ENCODE measurements at regions not wholly inside any gene's neighbourhood (a gene's known extent, or its start where the extent isn't known, plus 50 kb on each side); places are given as distances from the start of the nearest gene placed in this dataset.
"Not testable (repeated sequence)": the region's sequence is repeated elsewhere in the genome, so short reads cannot be mapped to it uniquely, and the experiment has no call there.

GRCh38 chr16:6694636-6695035 is 638.0 kb upstream of the RBFOX1 start:
- CTCF ChIA-PET = no interaction called here
- POLR2A ChIA-PET = no interaction called here

- POLR2A ChIA-PET, CTCF ChIA-PET: not testable (repeated sequence)
Measured at GRCh38 chr16:6693418-6693817, 639.2 kb upstream of the RBFOX1 start.

- ChIA-PET POLR2A (no interaction called here), CTCF (no interaction called here)
Measured at GRCh38 chr16:6692874-6693273, 639.8 kb upstream of the RBFOX1 start.

GRCh38 chr16:6690741-6691140 is 641.9 kb upstream of the RBFOX1 start:
- ChIA-PET POLR2A (no interaction called here), CTCF (no interaction called here)

- CTCF ChIA-PET = no interaction called here
- POLR2A ChIA-PET = interaction anchor here (0.6 kb wide), 1 partner anchor 302 kb away, joined by 3 read pairs; no protein-coding TSS in a partner anchor
Measured at GRCh38 chr16:6689643-6690042, 643.0 kb upstream of the RBFOX1 start.

- POLR2A ChIA-PET = no interaction called here
- CTCF ChIA-PET = no interaction called here
Measured at GRCh38 chr16:6687593-6687992, 645.1 kb upstream of the RBFOX1 start.

- CTCF ChIA-PET = interaction anchor here (0.6 kb wide), 1 partner anchor 204 kb away, joined by 4 read pairs; no protein-coding TSS in a partner anchor
- POLR2A ChIA-PET = no interaction called here
Measured at GRCh38 chr16:6684076-6684673, 648.5 kb upstream of the RBFOX1 start.

GRCh38 chr16:6682142-6682811 is 650.4 kb upstream of the RBFOX1 start:
- ChIA-PET CTCF (no interaction called here), POLR2A (no interaction called here)

GRCh38 chr16:6678586-6678985 is 654.1 kb upstream of the RBFOX1 start:
- ChIA-PET POLR2A (no interaction called here), CTCF (no interaction called here)

GRCh38 chr16:6674071-6674470 is 658.6 kb upstream of the RBFOX1 start:
- ChIA-PET POLR2A (no interaction called here), CTCF (no interaction called here)

GRCh38 chr16:6672507-6672906 is 660.1 kb upstream of the RBFOX1 start:
- ChIA-PET POLR2A (no interaction called here), CTCF (no interaction called here)

GRCh38 chr16:6667393-6667792 is 665.3 kb upstream of the RBFOX1 start:
- CTCF ChIA-PET = no interaction called here
- POLR2A ChIA-PET = no interaction called here

- CTCF ChIA-PET = no interaction called here
- POLR2A ChIA-PET = no interaction called here
Measured at GRCh38 chr16:6665126-6665525, 667.5 kb upstream of the RBFOX1 start.

GRCh38 chr16:6663668-6664067 is 669.0 kb upstream of the RBFOX1 start:
- ChIA-PET CTCF (no interaction called here), POLR2A (no interaction called here)

GRCh38 chr16:6656760-6657159 is 675.9 kb upstream of the RBFOX1 start:
- POLR2A ChIA-PET = no interaction called here
- CTCF ChIA-PET = no interaction called here

- CTCF ChIA-PET = no interaction called here
Measured at GRCh38 chr16:6646891-6647290, 685.8 kb upstream of the RBFOX1 start.

GRCh38 chr16:6645768-6646568 is 686.7 kb upstream of the RBFOX1 start:
- POLR2A ChIA-PET = no interaction called here
- CTCF ChIA-PET = no interaction called here

More at GRCh38 chr16:6646891-6647290, 685.8 kb upstream of the RBFOX1 start:
- POLR2A ChIA-PET = no interaction called here

GRCh38 chr16:6644916-6645315 is 687.7 kb upstream of the RBFOX1 start:
- CTCF ChIA-PET = no interaction called here
- POLR2A ChIA-PET = no interaction called here

GRCh38 chr16:6643080-6643686 is 689.5 kb upstream of the RBFOX1 start:
- CTCF ChIA-PET = no interaction called here

GRCh38 chr16:6642271-6642670 is 690.4 kb upstream of the RBFOX1 start:
- ChIA-PET CTCF (no interaction called here), POLR2A (no interaction called here)

More at GRCh38 chr16:6643080-6643686, 689.5 kb upstream of the RBFOX1 start:
- POLR2A ChIA-PET = no interaction called here

GRCh38 chr16:6641091-6641490 is 691.6 kb upstream of the RBFOX1 start:
- CTCF ChIA-PET = interaction anchor here (0.6 kb wide), 1 partner anchor 1411 kb away, joined by 3 read pairs; no protein-coding TSS in a partner anchor

More at GRCh38 chr16:6641091-6641490, 691.6 kb upstream of the RBFOX1 start:
- POLR2A ChIA-PET = no interaction called here
